ENCODE measurements at regions not wholly inside any gene's neighbourhood (a gene's known extent, or its start where the extent isn't known, plus 50 kb on each side); places are given as distances from the start of the nearest gene placed in this dataset.
A peak's percentile ranks its signal among the peaks of the same experiment; 100 is the strongest.
"Not testable (repeated sequence)": the region's sequence is repeated elsewhere in the genome, so short reads cannot be mapped to it uniquely, and the experiment has no call there.

DNA sequence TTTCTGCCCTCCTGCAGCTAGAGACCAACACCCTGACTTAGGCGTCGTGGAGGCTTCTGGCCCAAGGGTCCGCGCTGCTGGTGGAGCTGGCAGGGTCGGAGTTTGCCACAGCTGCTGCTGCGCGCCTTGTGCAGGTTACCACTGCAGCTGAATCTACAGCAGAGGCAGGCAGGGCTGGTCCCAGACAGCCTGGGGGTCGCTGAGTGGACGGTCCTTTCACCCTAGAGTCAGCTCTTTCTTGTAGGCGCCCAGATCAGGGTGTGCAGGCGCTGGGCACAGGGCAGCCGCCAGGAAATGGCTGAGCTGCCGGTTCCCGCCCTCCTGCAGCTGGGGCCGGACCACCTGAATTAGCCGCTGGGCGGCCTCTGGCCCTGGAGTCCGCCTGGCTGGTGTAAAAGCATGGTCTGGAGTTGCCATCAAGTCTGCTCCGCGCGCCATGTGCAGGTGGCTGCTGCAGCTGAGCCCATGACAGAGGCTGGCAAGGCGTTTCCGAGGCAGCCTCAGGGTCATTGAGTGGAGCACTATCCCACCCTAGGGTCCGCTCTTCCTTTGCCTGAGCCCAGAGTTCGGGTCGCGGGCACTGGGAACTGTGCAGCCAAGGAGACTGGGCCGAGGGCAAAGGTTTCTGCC lies 144.3 kb downstream of the CCDC74A start:
- H3K36me3 ChIP-seq (replicated peaks in 1 of 2; ENCODE audit: control insufficient read depth in 1 of 2, insufficient read depth in 2 of 2, low read length in 2 of 2); H3K79me2 ChIP-seq (ENCODE audit: insufficient read depth, low read length); H3K36me3 Mint-ChIP-seq; DNase-seq; H4K20me1 ChIP-seq (ENCODE audit: insufficient read depth, low read length); H3K27ac ChIP-seq (ENCODE audit: low read depth in 1 of 2, low read length in 2 of 2); H3K9ac ChIP-seq (ENCODE audit: insufficient read depth, low read length, poor library complexity, severe bottlenecking); intact Hi-C loops (cut with micrococcal nuclease): not testable (repeated sequence)
- Histone ChIP-seq H3K27me3 (ENCODE audit: control insufficient read depth in 2 of 2, insufficient read depth in 2 of 2, low read length in 2 of 2) (peaks cover 10 to 38% of the 10 kb centered on the region in 2 donors), H3K4me1 (ENCODE audit: control insufficient read depth in 1 of 2, insufficient read depth in 2 of 2, low read length in 2 of 2) (peaks cover 40 to 47% of the 10 kb centered on the region in 2 donors), H3K4me3 (replicated peaks in 1 of 3; ENCODE audit: low read depth in 2 of 3, low read length in 3 of 3) (peak overlapping the region in 1 of 3 experiments; percentile 42), H3K9me3 (replicated peaks in 1 of 2; ENCODE audit: control insufficient read depth in 1 of 2, insufficient read depth in 1 of 2, low read length in 2 of 2) (peaks cover 0 to 15% of the 10 kb centered on the region in 2 donors), H3K4me2 (replicated peaks; ENCODE audit: extremely low read depth, low read length, poor library complexity, severe bottlenecking) (peak overlapping the region; percentile 29), H2AFZ (ENCODE audit: insufficient read depth, low read depth, low read length, poor library complexity, severe bottlenecking) (peak overlapping the region; percentile 46)
- Mint-ChIP-seq H3K9me3 (peaks cover 2 to 16% (median 6%) of the 10 kb centered on the region in 7 donors), H3K27ac (peak overlapping the region in 1 of 7 donors; percentile 15), H3K4me1 (peaks cover 40% of the 10 kb centered on the region), H3K27me3 (ENCODE audit: low read depth in 3 of 3) (peaks cover 19 to 51% (median 41%) of the 10 kb centered on the region in 3 donors), H3K4me3 (peak overlapping the region in 1 of 2 donors; percentile 59)
- 70% methylated on average over 24 of the region's 28 CpGs for WGBS (ENCODE audit: insufficient coverage)

DNA sequence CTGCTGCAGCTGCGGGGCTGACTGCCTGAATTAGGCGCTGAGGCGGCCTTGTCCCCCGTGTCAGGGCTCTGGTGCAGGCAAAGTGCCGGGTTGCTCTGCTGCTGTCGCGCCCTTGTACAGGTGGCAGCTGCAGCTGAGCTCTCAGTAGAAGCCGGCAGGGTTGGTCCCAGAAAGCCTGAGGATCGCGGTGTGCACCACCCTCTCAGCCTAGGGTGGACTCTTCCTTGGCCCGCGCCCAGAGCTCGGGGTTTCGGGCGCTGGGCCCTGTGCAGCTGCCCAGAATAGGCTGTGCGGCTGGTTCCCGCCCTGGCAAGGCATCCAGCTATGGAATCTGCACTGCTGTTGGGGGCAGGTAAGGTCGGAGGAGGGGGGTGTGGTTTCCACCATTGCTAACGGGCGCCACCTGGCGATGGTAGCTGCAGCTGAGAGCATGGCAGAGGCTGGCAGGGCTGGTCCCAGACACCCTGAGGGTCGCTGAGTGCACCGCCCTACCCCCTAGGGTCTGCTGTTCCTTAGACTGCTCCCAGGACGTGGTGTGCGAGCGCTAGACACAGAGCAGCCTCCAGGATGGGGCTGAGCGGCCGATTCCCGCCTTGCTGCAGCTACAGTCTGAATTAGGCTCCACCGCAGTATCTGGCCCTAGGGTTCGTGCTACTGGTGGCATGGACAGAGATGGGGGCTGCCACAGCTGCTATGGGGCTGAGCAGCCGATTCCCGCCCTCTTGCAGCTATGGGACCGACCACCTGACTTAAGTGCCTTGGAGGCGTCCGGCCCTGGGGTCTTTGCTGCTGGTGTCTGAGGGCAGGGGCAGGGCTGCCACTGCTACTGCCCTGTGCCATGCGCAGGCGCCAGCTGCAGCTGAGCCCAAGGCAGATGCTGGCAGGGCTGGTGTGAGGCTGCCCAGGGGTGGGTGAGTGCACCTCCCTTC lies 145.0 kb downstream of the CCDC74A start:
- Histone ChIP-seq H3K9me3 (replicated peaks in 1 of 2; ENCODE audit: control insufficient read depth in 1 of 2, insufficient read depth in 1 of 2, low read length in 2 of 2) (peaks cover 0 to 15% of the 10 kb centered on the region in 2 donors), H3K4me3 (replicated peaks in 1 of 3; ENCODE audit: low read depth in 2 of 3, low read length in 3 of 3) (peak overlapping the region in 1 of 3 experiments; percentile 42), H2AFZ (ENCODE audit: insufficient read depth, low read depth, low read length, poor library complexity, severe bottlenecking) (peak overlapping the region; percentile 65), H3K4me2 (replicated peaks; ENCODE audit: extremely low read depth, low read length, poor library complexity, severe bottlenecking) (peak overlapping the region; percentile 29), H3K27me3 (ENCODE audit: control insufficient read depth in 2 of 2, insufficient read depth in 2 of 2, low read length in 2 of 2) (peaks cover 10 to 38% of the 10 kb centered on the region in 2 donors), H3K4me1 (ENCODE audit: control insufficient read depth in 1 of 2, insufficient read depth in 2 of 2, low read length in 2 of 2) (peaks cover 40 to 46% of the 10 kb centered on the region in 2 donors)
- TF ChIP-seq, protein P1, sequence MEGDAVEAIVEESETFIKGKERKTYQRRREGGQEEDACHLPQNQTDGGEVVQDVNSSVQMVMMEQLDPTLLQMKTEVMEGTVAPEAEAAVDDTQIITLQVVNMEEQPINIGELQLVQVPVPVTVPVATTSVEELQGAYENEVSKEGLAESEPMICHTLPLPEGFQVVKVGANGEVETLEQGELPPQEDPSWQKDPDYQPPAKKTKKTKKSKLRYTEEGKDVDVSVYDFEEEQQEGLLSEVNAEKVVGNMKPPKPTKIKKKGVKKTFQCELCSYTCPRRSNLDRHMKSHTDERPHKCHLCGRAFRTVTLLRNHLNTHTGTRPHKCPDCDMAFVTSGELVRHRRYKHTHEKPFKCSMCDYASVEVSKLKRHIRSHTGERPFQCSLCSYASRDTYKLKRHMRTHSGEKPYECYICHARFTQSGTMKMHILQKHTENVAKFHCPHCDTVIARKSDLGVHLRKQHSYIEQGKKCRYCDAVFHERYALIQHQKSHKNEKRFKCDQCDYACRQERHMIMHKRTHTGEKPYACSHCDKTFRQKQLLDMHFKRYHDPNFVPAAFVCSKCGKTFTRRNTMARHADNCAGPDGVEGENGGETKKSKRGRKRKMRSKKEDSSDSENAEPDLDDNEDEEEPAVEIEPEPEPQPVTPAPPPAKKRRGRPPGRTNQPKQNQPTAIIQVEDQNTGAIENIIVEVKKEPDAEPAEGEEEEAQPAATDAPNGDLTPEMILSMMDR (IDR thresholded peaks at IDR 0.05): peak; percentile 62
- peak; percentile 15 to 21 (median 16) for DNase-seq
- H3K79me2 ChIP-seq (ENCODE audit: insufficient read depth, low read length); H4K20me1 ChIP-seq (ENCODE audit: insufficient read depth, low read length); H3K27ac ChIP-seq (ENCODE audit: low read depth in 1 of 2, low read length in 2 of 2); H3K9ac ChIP-seq (ENCODE audit: insufficient read depth, low read length, poor library complexity, severe bottlenecking); H3K36me3 Mint-ChIP-seq; intact Hi-C loops (cut with micrococcal nuclease); H3K36me3 ChIP-seq (replicated peaks in 1 of 2; ENCODE audit: control insufficient read depth in 1 of 2, insufficient read depth in 2 of 2, low read length in 2 of 2): not testable (repeated sequence)
- peaks cover 40% of the 10 kb centered on the region for H3K4me1 Mint-ChIP-seq
- H3K27me3 Mint-ChIP-seq (ENCODE audit: low read depth in 3 of 3): peaks cover 19 to 54% (median 42%) of the 10 kb centered on the region in 3 donors
- 13% methylated on average over 31 of the region's 38 CpGs for WGBS (ENCODE audit: insufficient coverage)
- H3K4me3 Mint-ChIP-seq: peak overlapping the region; percentile 43 to 77
- peaks cover 2 to 16% (median 6%) of the 10 kb centered on the region in 7 donors for H3K9me3 Mint-ChIP-seq
- H3K27ac Mint-ChIP-seq: peak overlapping the region in 1 of 7 donors; percentile 15
